OCI-LY3 (cell line): ENCODE measurements at regions not wholly inside any gene's neighbourhood (a gene's known extent, or its start where the extent isn't known, plus 50 kb on each side); places are given as distances from the start of the nearest gene placed in this dataset.

ENCODE experiments used
- CTCF ChIP-seq: fragments of 200-600, 300-600 bp; sonication (generic); IDR thresholded peaks from 2 replicates; pipeline ENCODE4 v1.5.1; 2014; ENCODE audit warnings: antibody characterized with exemption, low read length, low read depth
- EZH2phosphoT487 ChIP-seq: fragments of 200-600 bp; shearing (Covaris generic); IDR thresholded peaks from 2 replicates; pipeline ENCODE4 v1.6.1; 2018; ENCODE audit warnings: antibody characterized with exemption, mixed run types, low read depth

- no peak for TF ChIP-seq CTCF
- no peak for TF ChIP-seq EZH2phosphoT487
These were observed 456.1 kb downstream of the AJAP1 start for GRCh38 chr1:5110508-5110907.
